SK-N-MC (cell line): ENCODE measurements at regions not wholly inside any gene's neighbourhood (a gene's known extent, or its start where the extent isn't known, plus 50 kb on each side); places are given as distances from the start of the nearest gene placed in this dataset.
"Not testable (repeated sequence)": the region's sequence is repeated elsewhere in the genome, so short reads cannot be mapped to it uniquely, and the experiment has no call there.

Source experiments
- DNase-seq: peaks from one replicate; pipeline ENCODE4 v3.0.0-alpha.2; 2011; ENCODE audit warnings: low read depth, low spot score
- H3K27ac ChIP-seq: fragments of 200-600 bp; sonication (generic); 2 replicates; pipeline ENCODE4 v1.5.1; 2016; ENCODE audit warnings: mixed run types
- H3K36me3 ChIP-seq: fragments of 200-600 bp; sonication (generic); 2 replicates; pipeline ENCODE4 v1.6.1; 2017; ENCODE audit warnings: antibody characterized with exemption, low read length, mixed read lengths; ENCODE audit not compliant: insufficient read depth
- H3K4me3 ChIP-seq: fragments of 200-600 bp; sonication (generic); 2 replicates; pipeline ENCODE4 v1.5.1; 2016
- H3K9ac ChIP-seq: fragments of 200-600 bp; sonication (generic); 2 replicates; pipeline ENCODE4 v1.8.0; 2017; ENCODE audit warnings: mixed run types, mixed read lengths; ENCODE audit not compliant: insufficient read length
- H3K9me3 ChIP-seq: fragments of 200-600 bp; sonication (generic); 2 replicates; pipeline ENCODE4 v1.6.1; 2017; ENCODE audit warnings: low read depth, mild to moderate bottlenecking, antibody characterized with exemption, low read length, moderate library complexity, mixed read lengths
- EZH2 ChIP-seq: fragments of 200-600 bp; sonication (generic); IDR thresholded peaks from one replicate; pipeline ENCODE4 v1.6.1; 2017; ENCODE audit warnings: antibody characterized with exemption
- FOXP2 ChIP-seq: optimal IDR thresholded peaks from 2 replicates; pipeline ENCODE3; 2011; ENCODE audit warnings: mild to moderate bottlenecking, moderate library complexity; ENCODE audit not compliant: insufficient read depth; ENCODE audit errors: extremely low read length, control extremely low read depth
- POLR2AphosphoS5 ChIP-seq: IDR thresholded peaks from 2 replicates; pipeline ENCODE4 v1.6.1; 2012; ENCODE audit warnings: mild to moderate bottlenecking, low read depth, low read length, borderline replicate concordance

GRCh38 chr7:16091701-16092310 lies 329.5 kb downstream of the CRPPA start:
- Histone ChIP-seq H3K36me3 (no peaks in the 10 kb centered on the region), H3K27ac (no peak overlapping the region), H3K9ac (no peak overlapping the region), H3K4me3 (no peak overlapping the region), H3K9me3 (no peaks in the 10 kb centered on the region)
- DNase-seq = no peak
- TF ChIP-seq POLR2AphosphoS5 (no peak), FOXP2 (no peak)

- Histone ChIP-seq H3K4me3 (no peak overlapping the region), H3K9me3 (no peaks in the 10 kb centered on the region), H3K36me3 (no peaks in the 10 kb centered on the region), H3K9ac (no peak overlapping the region), H3K27ac (no peak overlapping the region)
- DNase-seq = no peak
- TF ChIP-seq FOXP2 (no peak), EZH2 (no peak), POLR2AphosphoS5 (no peak)
These were observed 331.5 kb downstream of the CRPPA start for GRCh38 chr7:16089801-16090200.

DNA sequence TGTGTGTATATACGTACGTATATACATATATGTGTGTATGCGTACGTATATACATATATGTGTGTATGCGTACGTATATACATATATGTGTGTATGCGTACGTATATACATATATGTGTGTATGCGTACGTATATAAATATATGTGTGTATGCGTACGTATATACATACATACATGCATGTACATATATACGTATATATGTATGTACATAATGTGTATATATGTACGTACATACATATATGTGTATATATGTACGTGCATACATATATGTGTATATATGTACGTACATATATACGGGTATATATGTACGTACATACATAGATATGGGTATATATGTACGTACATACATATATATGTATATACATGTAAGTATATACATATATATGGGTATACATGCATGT lies 332.1 kb downstream of the CRPPA start:
- TF ChIP-seq FOXP2 (no peak), POLR2AphosphoS5 (no peak), EZH2 (no peak)
- Histone ChIP-seq H3K9ac (no peak overlapping the region), H3K36me3 (no peaks in the 10 kb centered on the region), H3K9me3 (no peaks in the 10 kb centered on the region), H3K4me3 (no peak overlapping the region), H3K27ac (no peak overlapping the region)
- DNase-seq = no peak

DNA sequence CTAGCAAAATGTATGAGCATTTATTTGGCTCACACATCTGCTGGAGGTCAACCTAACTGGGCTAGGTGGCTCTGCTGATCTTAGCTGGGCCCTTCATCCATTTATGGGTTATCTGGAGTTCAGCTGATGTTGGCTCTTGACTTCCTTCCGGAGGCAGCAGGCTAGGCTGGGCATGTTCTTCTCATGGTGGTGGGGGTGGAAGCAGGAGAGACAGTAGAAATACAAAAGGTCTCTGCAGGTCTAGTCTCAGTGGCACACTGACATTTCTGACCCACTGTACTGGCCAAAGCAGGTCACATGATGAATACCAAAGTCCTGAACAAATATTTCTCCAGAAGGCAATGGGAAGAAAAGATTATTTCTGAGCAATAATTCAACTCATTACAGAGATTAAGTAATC lies 334.6 kb downstream of the CRPPA start:
- no peak for DNase-seq
- TF ChIP-seq FOXP2 (no peak), EZH2 (no peak)
- Histone ChIP-seq H3K4me3 (no peak overlapping the region), H3K9ac (no peak overlapping the region), H3K27ac (no peak overlapping the region), H3K9me3 (0 out of 2 replicates have a peak, but pooled peaks cover under 1% of the 10 kb centered on the region), H3K36me3 (no peaks in the 10 kb centered on the region)

DNA sequence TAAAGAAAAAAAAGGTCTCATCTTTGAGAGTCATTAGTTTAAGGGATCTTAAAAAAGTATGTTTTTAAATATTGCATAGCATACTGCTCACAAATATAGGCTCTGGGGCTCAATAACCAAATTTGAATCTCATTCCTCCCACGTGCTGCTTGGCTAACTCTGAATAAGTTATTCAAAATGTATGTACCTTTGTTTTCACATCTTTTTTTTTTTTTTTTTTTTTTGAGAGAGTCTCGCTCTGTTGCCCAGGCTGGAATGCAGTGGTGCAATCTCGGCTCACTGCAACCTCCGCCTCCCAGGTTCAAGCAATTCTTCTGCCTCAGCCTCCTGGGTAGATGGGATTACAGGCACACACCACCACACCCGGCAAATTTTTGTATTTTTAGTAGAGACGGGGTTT lies 335.6 kb downstream of the CRPPA start:
- DNase-seq, H3K36me3 ChIP-seq, H3K9me3 ChIP-seq, H3K27ac ChIP-seq, H3K4me3 ChIP-seq, H3K9ac ChIP-seq: not testable (repeated sequence)

DNA sequence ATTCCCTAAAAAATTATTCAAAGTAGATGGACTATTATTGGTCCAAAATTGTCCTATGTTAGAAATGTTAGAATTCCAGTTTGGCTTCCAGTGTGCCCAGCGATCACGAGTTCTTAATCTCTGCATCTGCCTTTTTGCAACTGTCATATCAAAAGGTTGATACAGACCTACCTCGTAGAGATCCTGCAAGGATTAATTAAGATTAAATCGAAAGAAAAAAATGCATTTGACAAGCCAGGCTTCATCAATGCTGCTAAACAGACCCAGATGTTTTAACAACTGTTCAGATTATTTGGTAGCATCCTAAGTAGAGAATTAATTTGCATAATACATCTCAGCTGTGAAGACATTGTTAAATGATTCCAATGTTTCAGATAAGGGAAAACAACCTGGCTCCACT lies 336.5 kb downstream of the CRPPA start:
- TF ChIP-seq FOXP2 = no peak
- no peak for TF ChIP-seq EZH2
- no peak for TF ChIP-seq POLR2AphosphoS5
- Histone ChIP-seq H3K4me3 (peak overlapping the region; percentile 39), H3K27ac (no peak overlapping the region), H3K36me3 (no peaks in the 10 kb centered on the region), H3K9ac (no peak overlapping the region), H3K9me3 (0 out of 2 replicates have a peak, but pooled peaks cover 3% of the 10 kb centered on the region)
- no peak for DNase-seq

GRCh38 chr7:16084370-16084769 lies 337.0 kb downstream of the CRPPA start:
- peak overlapping the region; percentile 39 for H3K4me3 ChIP-seq
- TF ChIP-seq POLR2AphosphoS5 (no peak), EZH2 (no peak), FOXP2 (no peak)
- no peak for DNase-seq

DNA sequence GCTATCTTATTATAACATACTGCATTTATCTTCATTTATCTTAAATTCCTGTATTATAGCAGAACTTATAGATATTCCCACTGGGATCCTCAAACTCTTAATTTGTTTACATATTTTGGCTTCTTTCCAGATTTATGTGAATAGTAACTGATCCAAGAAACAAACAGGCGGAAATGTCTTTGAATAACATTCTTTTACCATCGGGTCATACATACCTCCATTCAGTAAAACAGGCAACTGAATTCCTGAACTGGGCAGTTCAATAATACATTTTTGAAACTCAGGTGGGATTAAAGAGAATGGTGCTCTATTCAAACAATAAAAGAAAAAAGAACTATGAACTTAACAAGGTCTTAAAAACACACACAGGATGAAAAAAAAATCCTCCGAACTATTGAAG lies 337.4 kb downstream of the CRPPA start:
- Histone ChIP-seq H3K36me3 (no peaks in the 10 kb centered on the region), H3K4me3 (peak overlapping the region; percentile 39), H3K9ac (no peak overlapping the region), H3K9me3 (0 out of 2 replicates have a peak, but pooled peaks cover 3% of the 10 kb centered on the region), H3K27ac (0 out of 2 replicates have a peak overlapping the region, but pooled peaks have one; percentile 26)
- peak; percentile 55 for DNase-seq
- no peak for TF ChIP-seq FOXP2
- TF ChIP-seq POLR2AphosphoS5 = no peak; the same call in 1 of the 2 replicates
- no peak for TF ChIP-seq EZH2

More at GRCh38 chr7:16084370-16084769, 337.0 kb downstream of the CRPPA start:
- H3K9me3 ChIP-seq = 0 out of 2 replicates have a peak, but pooled peaks cover 3% of the 10 kb centered on the region
- no peaks in the 10 kb centered on the region for H3K36me3 ChIP-seq
- H3K9ac ChIP-seq = no peak overlapping the region
- H3K27ac ChIP-seq = 0 out of 2 replicates have a peak overlapping the region, but pooled peaks have one; percentile 26

- TF ChIP-seq EZH2 = no peak
- H3K9ac ChIP-seq = no peak overlapping the region
- no peaks in the 10 kb centered on the region for H3K36me3 ChIP-seq
- no peak overlapping the region for H3K4me3 ChIP-seq
- H3K27ac ChIP-seq = no peak overlapping the region
- no peak for DNase-seq
- 0 out of 2 replicates have a peak, but pooled peaks cover 3% of the 10 kb centered on the region for H3K9me3 ChIP-seq
These were observed 341.2 kb downstream of the CRPPA start for GRCh38 chr7:16080131-16080530.
